Fibroblast of mammary gland (primary cell): ENCODE measurements at regions not wholly inside any gene's neighbourhood (a gene's known extent, or its start where the extent isn't known, plus 50 kb on each side); places are given as distances from the start of the nearest gene placed in this dataset.

Experiments used
- DNase-seq: peaks from one replicate; pipeline ENCODE4 v3.0.0-alpha.2; 2010; ENCODE audit warnings: low read depth
- H3K4me3 ChIP-seq: 2 replicates; pipeline ENCODE4 v1.5.1; 2011; ENCODE audit warnings: low read depth, mild to moderate bottlenecking, low read length, moderate library complexity; ENCODE audit not compliant: control insufficient read depth
- CTCF ChIP-seq: conservative IDR thresholded peaks from 2 replicates; pipeline ENCODE4 v1.5.1; 2011; ENCODE audit warnings: low read depth, low read length, inconsistent platforms; ENCODE audit not compliant: control insufficient read depth, insufficient read depth

- no peak for DNase-seq
- no peak overlapping the region for H3K4me3 ChIP-seq
- TF ChIP-seq CTCF, result no peak
Measured at GRCh38 chr2:56456791-56457190, 273.0 kb downstream of the CCDC85A start.

DNA sequence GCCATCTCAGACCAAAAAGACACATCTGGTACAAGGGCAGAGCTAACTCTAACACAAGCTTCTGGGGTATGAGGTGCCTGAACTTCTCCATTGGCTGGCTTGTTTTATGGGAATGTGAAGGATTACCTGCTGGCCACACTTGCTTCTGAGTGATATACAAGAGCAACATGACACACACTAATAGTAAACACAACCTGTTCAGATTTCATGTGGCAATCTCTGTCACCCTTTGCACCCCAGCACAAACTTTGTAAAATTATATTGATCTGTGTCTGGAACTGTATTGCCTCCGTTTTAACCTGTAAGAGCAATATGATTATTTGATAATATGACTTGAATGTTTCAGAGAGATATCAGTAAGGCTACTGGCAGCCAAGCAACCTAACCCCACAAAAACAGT is 276.7 kb downstream of the CCDC85A start:
- TF ChIP-seq CTCF, result no peak
- no peak for DNase-seq
- H3K4me3 ChIP-seq, result no peak overlapping the region

- no peak for DNase-seq
- TF ChIP-seq CTCF, result no peak
- H3K4me3 ChIP-seq, result no peak overlapping the region
Measured at GRCh38 chr2:56464066-56464465, 280.3 kb downstream of the CCDC85A start.

DNA sequence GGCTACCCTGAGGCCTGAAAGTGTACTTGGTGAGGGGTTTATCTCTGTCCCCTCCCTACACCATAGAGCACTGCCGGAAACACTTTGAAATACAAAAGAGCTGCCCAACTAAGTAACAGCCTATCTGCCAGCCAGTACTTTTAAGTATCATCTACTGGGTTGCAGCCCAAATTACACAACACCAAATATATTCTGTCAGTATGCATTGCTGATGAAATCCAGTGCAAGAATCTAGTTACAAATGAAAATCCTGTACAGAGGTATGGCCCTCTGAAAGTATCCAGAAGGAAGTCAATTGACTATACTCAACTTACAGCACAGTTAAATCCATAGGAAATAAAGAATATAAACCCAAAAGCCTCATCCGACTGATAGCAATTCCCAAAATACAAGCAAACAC is 280.8 kb downstream of the CCDC85A start:
- no peak for TF ChIP-seq CTCF
- no peak for DNase-seq
- no peak overlapping the region for H3K4me3 ChIP-seq

DNA sequence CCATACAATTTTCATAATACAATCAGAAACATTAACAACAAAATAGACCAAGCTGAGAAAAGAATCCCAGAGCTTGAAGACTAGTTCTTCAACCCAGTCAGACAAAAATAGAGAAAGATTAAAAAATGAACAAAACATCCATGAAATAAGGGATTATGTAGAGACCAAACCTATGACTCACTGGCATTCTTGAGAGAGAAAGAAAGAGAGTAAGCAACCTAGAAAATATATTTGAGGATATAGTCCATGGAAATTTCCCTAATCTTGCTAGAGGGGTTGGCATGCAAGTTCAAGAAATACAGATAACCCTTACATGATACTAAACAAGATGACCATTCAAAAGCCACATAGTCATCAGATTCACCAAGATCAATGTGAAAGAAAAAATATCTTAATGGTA is 281.7 kb downstream of the CCDC85A start:
- no peak for TF ChIP-seq CTCF
- H3K4me3 ChIP-seq, result no peak overlapping the region
- DNase-seq, result no peak

- no peak for TF ChIP-seq CTCF
- no peak for DNase-seq
- no peak overlapping the region for H3K4me3 ChIP-seq
Measured at GRCh38 chr2:56473524-56473923, 289.7 kb downstream of the CCDC85A start.
